Neural crest cell (in vitro differentiated cells): ENCODE measurements at regions not wholly inside any gene's neighbourhood (a gene's known extent, or its start where the extent isn't known, plus 50 kb on each side); places are given as distances from the start of the nearest gene placed in this dataset.
"Not testable (repeated sequence)": the region's sequence is repeated elsewhere in the genome, so short reads cannot be mapped to it uniquely, and the experiment has no call there.

ENCODE experiments used
- DNase-seq: peaks from one replicate; pipeline ENCODE4 v3.0.0; 2021; ENCODE audit warnings: low read depth, mixed read lengths, low spot score
- H3K27ac Mint-ChIP-seq: one replicate; pipeline ENCODE4 v1.8.0; 2021; ENCODE audit warnings: mild to moderate bottlenecking, mixed read lengths; ENCODE audit not compliant: unreplicated experiment
- H3K27me3 Mint-ChIP-seq: 2 replicates; pipeline ENCODE4 v1.8.0; 2021; ENCODE audit warnings: low read depth, mild to moderate bottlenecking, mixed read lengths
- H3K36me3 Mint-ChIP-seq: 2 replicates; pipeline ENCODE4 v1.8.0; 2021; ENCODE audit warnings: low read depth, mild to moderate bottlenecking, mixed read lengths
- H3K4me1 Mint-ChIP-seq: 2 replicates; pipeline ENCODE4 v1.8.0; 2021; ENCODE audit warnings: mixed read lengths
- H3K4me3 Mint-ChIP-seq: one replicate; pipeline ENCODE4 v1.8.0; 2021; ENCODE audit warnings: mild to moderate bottlenecking, mixed read lengths
- H3K9me3 Mint-ChIP-seq: 2 replicates; pipeline ENCODE4 v1.8.0; 2021; ENCODE audit warnings: mixed read lengths
- TF ChIP-seq, protein P1 (sequence below): fragments of 200-600 bp; sonication (generic); conservative IDR thresholded peaks from 2 replicates; pipeline ENCODE4 v1.5.0; 2021; ENCODE audit warnings: antibody characterized with exemption, mild to moderate bottlenecking

- no peak overlapping the region for H3K27ac Mint-ChIP-seq
- no peaks in the 10 kb centered on the region for H3K36me3 Mint-ChIP-seq
- H3K9me3 Mint-ChIP-seq = no peaks in the 10 kb centered on the region
- TF ChIP-seq, protein P1, sequence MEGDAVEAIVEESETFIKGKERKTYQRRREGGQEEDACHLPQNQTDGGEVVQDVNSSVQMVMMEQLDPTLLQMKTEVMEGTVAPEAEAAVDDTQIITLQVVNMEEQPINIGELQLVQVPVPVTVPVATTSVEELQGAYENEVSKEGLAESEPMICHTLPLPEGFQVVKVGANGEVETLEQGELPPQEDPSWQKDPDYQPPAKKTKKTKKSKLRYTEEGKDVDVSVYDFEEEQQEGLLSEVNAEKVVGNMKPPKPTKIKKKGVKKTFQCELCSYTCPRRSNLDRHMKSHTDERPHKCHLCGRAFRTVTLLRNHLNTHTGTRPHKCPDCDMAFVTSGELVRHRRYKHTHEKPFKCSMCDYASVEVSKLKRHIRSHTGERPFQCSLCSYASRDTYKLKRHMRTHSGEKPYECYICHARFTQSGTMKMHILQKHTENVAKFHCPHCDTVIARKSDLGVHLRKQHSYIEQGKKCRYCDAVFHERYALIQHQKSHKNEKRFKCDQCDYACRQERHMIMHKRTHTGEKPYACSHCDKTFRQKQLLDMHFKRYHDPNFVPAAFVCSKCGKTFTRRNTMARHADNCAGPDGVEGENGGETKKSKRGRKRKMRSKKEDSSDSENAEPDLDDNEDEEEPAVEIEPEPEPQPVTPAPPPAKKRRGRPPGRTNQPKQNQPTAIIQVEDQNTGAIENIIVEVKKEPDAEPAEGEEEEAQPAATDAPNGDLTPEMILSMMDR = no peak
- H3K4me1 Mint-ChIP-seq = no peaks in the 10 kb centered on the region
- DNase-seq = no peak
- H3K27me3 Mint-ChIP-seq = peaks cover 12% of the 10 kb centered on the region
- H3K4me3 Mint-ChIP-seq = no peak overlapping the region
Observed at GRCh38 chr5:135095052-135095715, 61.2 kb upstream of the PITX1 start.

DNA sequence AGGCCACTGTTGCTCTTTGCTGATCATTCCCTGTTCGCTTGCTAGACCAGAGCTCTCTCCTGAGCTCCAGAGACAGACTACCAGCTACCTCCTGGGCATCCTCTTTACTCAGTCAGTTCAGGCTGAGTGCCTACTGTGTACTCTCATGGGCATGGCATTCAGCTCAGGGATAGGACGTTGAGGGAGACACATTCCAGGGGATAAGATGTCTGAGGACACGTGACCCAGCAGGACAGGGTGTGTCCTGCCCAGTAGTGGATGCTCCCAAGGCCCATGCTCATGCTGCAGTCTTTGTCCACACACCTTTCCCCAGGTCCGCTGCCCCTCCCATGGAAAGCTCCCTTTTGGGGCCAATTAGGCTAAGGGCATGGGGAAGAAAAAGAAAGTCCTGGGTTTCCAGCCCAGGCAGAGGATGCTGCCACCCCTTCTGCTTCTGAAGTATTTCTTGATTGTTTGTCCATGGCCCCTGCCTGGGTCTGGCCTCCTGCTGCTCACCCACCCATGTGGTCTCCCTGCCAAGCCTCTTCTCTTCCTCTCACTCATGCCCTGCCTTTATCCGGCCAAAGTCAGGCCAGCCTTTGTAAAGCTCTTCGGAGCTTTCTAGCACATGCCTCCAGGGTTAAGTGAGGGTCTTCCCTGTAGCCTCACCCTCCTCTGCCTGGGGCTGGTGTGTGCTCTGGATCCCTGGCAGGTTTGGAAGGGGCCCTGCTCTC lies 60.5 kb upstream of the PITX1 start:
- H3K27me3 Mint-ChIP-seq = peaks cover 18% of the 10 kb centered on the region
- no peak for DNase-seq
- H3K4me1 Mint-ChIP-seq = no peaks in the 10 kb centered on the region
- no peak overlapping the region for H3K4me3 Mint-ChIP-seq
- TF ChIP-seq, protein P1 = no peak
- H3K36me3 Mint-ChIP-seq = no peaks in the 10 kb centered on the region
- H3K27ac Mint-ChIP-seq = peak overlapping the region; percentile 78
- H3K9me3 Mint-ChIP-seq = no peaks in the 10 kb centered on the region

- not testable (repeated sequence) for H3K9me3 Mint-ChIP-seq, H3K27ac Mint-ChIP-seq, DNase-seq, H3K36me3 Mint-ChIP-seq, H3K4me3 Mint-ChIP-seq, H3K4me1 Mint-ChIP-seq
- H3K27me3 Mint-ChIP-seq = peaks cover 28% of the 10 kb centered on the region
Observed at GRCh38 chr5:135093483-135093882, 59.5 kb upstream of the PITX1 start.

- Mint-ChIP-seq H3K27ac (no peak overlapping the region), H3K36me3 (no peaks in the 10 kb centered on the region), H3K9me3 (no peaks in the 10 kb centered on the region), H3K4me1 (no peaks in the 10 kb centered on the region), H3K4me3 (no peak overlapping the region), H3K27me3 (peaks cover 34% of the 10 kb centered on the region)
- TF ChIP-seq, protein P1 = no peak
- DNase-seq = no peak
Observed at GRCh38 chr5:135092476-135092875, 58.4 kb upstream of the PITX1 start.

GRCh38 chr5:135091286-135091685 lies 57.3 kb upstream of the PITX1 start:
- H3K27me3 Mint-ChIP-seq = peaks cover 40% of the 10 kb centered on the region
- TF ChIP-seq, protein P1 = no peak
- H3K36me3 Mint-ChIP-seq = no peaks in the 10 kb centered on the region
- no peak for DNase-seq
- H3K4me3 Mint-ChIP-seq = no peak overlapping the region
- H3K9me3 Mint-ChIP-seq = no peaks in the 10 kb centered on the region
- H3K27ac Mint-ChIP-seq = no peak overlapping the region
- no peaks in the 10 kb centered on the region for H3K4me1 Mint-ChIP-seq

GRCh38 chr5:135089912-135090311 lies 55.9 kb upstream of the PITX1 start:
- DNase-seq = no peak
- no peaks in the 10 kb centered on the region for H3K4me1 Mint-ChIP-seq
- no peak overlapping the region for H3K4me3 Mint-ChIP-seq
- H3K27ac Mint-ChIP-seq = no peak overlapping the region
- H3K9me3 Mint-ChIP-seq = no peaks in the 10 kb centered on the region
- H3K27me3 Mint-ChIP-seq = peaks cover 38% of the 10 kb centered on the region
- H3K36me3 Mint-ChIP-seq = no peaks in the 10 kb centered on the region
- TF ChIP-seq, protein P1 = no peak
